MCF 10A (cell line): ENCODE measurements at regions not wholly inside any gene's neighbourhood (a gene's known extent, or its start where the extent isn't known, plus 50 kb on each side); places are given as distances from the start of the nearest gene placed in this dataset.

ENCODE experiments used
- BruUV-seq: library from RNA; stranded (reverse); fragments of 400-500 nt; replicated peaks from 2 replicates; lab custom pipeline; 2021; lab: Mats Ljungman, UMichigan
- CTCF ChIA-PET: fragments of 300-600 bp; sonication (Branson Sonifier 250); formaldehyde crosslinking; extraction: SDS; loops from one replicate; lab custom pipeline; 2021; ENCODE audit warnings: antibody characterized with exemption, inconsistent platforms; lab: Yijun Ruan, JAX
- POLR2A ChIA-PET: fragments of 300-600, 350-650 bp; sonication (Branson Sonifier 250); formaldehyde crosslinking; extraction: SDS; loops from one replicate; lab custom pipeline; 2020; ENCODE audit warnings: antibody characterized with exemption, inconsistent platforms; lab: Yijun Ruan, JAX
- DNase-seq: peaks from one replicate; pipeline ENCODE4 v3.0.0-alpha.2; 2018; ENCODE audit not compliant: unreplicated experiment
- H3K27ac Mint-ChIP-seq: one replicate; pipeline ENCODE4 v1.8.0; 2022; ENCODE audit warnings: mild to moderate bottlenecking, low read depth, mixed read lengths; ENCODE audit not compliant: unreplicated experiment
- H3K27me3 Mint-ChIP-seq: one replicate; pipeline ENCODE4 v1.8.0; 2022; ENCODE audit warnings: mixed read lengths; ENCODE audit not compliant: insufficient read depth, unreplicated experiment
- H3K36me3 Mint-ChIP-seq: one replicate; pipeline ENCODE4 v1.8.0; 2022; ENCODE audit warnings: mild to moderate bottlenecking, moderate library complexity, mixed read lengths; ENCODE audit not compliant: insufficient read depth, unreplicated experiment
- H3K4me1 Mint-ChIP-seq: one replicate; pipeline ENCODE4 v1.8.0; 2022; ENCODE audit warnings: mixed read lengths; ENCODE audit not compliant: insufficient read depth, unreplicated experiment
- H3K4me3 Mint-ChIP-seq: one replicate; pipeline ENCODE4 v1.8.0; 2022; ENCODE audit warnings: mild to moderate bottlenecking, moderate library complexity, mixed read lengths; ENCODE audit not compliant: unreplicated experiment
- H3K9me3 Mint-ChIP-seq: one replicate; pipeline ENCODE4 v1.8.0; 2022; ENCODE audit warnings: mixed read lengths; ENCODE audit not compliant: unreplicated experiment
- CTCF ChIP-seq: fragments of 200-600 bp; IDR thresholded peaks from one replicate; pipeline ENCODE4 v1.8.0; 2022; ENCODE audit warnings: antibody characterized with exemption, mild to moderate bottlenecking; ENCODE audit not compliant: unreplicated experiment
- intact Hi-C: fragments of 100-400 bp; cut with micrococcal nuclease; formaldehyde crosslinking; loops from 2 replicates; pipeline ENCODE4 v1.14.1; 2022

GRCh38 chr4:20196476-20196875, 55.2 kb upstream of the SLIT2 start:
- DNase-seq: no peak
- no peak for TF ChIP-seq CTCF
- Mint-ChIP-seq H3K4me1 (peaks cover 30% of the 10 kb centered on the region), H3K27ac (no peak overlapping the region), H3K36me3 (no peaks in the 10 kb centered on the region), H3K27me3 (no peaks in the 10 kb centered on the region), H3K9me3 (no peaks in the 10 kb centered on the region), H3K4me3 (no peak overlapping the region)
- intact Hi-C loops: no loop called here
- POLR2A ChIA-PET: no interaction called here
- CTCF ChIA-PET: no interaction called here
- no TSS peak for BruUV-seq

- Mint-ChIP-seq H3K36me3 (no peaks in the 10 kb centered on the region), H3K27me3 (no peaks in the 10 kb centered on the region), H3K4me3 (no peak overlapping the region), H3K4me1 (peaks cover 30% of the 10 kb centered on the region), H3K9me3 (no peaks in the 10 kb centered on the region), H3K27ac (peak overlapping the region; percentile 87)
- DNase-seq: peak; percentile 31
- CTCF ChIA-PET: no interaction called here
- POLR2A ChIA-PET: no interaction called here
- no TSS peak for BruUV-seq
- intact Hi-C loops: no loop called here
- no peak for TF ChIP-seq CTCF
These were observed 56.4 kb upstream of the SLIT2 start for GRCh38 chr4:20195071-20195885.

GRCh38 chr4:20194123-20195013, 57.3 kb upstream of the SLIT2 start:
- Mint-ChIP-seq H3K4me3 (no peak overlapping the region), H3K36me3 (no peaks in the 10 kb centered on the region), H3K4me1 (peaks cover 30% of the 10 kb centered on the region), H3K27me3 (no peaks in the 10 kb centered on the region), H3K9me3 (peaks cover 8% of the 10 kb centered on the region), H3K27ac (peak overlapping the region; percentile 87)
- peak; percentile 72 for DNase-seq
- no TSS peak for BruUV-seq
- no peak for TF ChIP-seq CTCF
- CTCF ChIA-PET: interaction anchor here (0.6 to 1.1 kb wide), 2 partner anchors 54 to 1205 kb away, joined by 3 read pairs; no protein-coding TSS in a partner anchor
- intact Hi-C loops: no loop called here
- POLR2A ChIA-PET: interaction anchor here (0.7 to 1.6 kb wide), 3 partner anchors 57 to 1486 kb away, joined by 3 to 8 read pairs (median 3); partner anchors contain the start of gene SLIT2
